H1 (cell line): ENCODE measurements at regions not wholly inside any gene's neighbourhood (a gene's known extent, or its start where the extent isn't known, plus 50 kb on each side); places are given as distances from the start of the nearest gene placed in this dataset.

Experiments
- ATF2 ChIP-seq: IDR thresholded peaks from 2 replicates; pipeline ENCODE4 v1.6.1; 2012; ENCODE audit warnings: low read length, inconsistent platforms
- CBX5 ChIP-seq: fragments of 300-800, 300-1000 bp; sonication (generic); IDR thresholded peaks from 2 replicates; pipeline ENCODE4 v1.7.1; 2016; ENCODE audit warnings: antibody characterized with exemption, low read length, low read depth
- CTCF ChIP-seq, 3 experiments: IDR thresholded peaks; 1 replicate in 2 of 3; 2 replicates in 1 of 3; pipeline versions ENCODE4 v1.5.1 to v1.6.1; 2011; ENCODE audit warnings: low read length in 3 of 3, mild to moderate bottlenecking in 3 of 3, inconsistent platforms in 2 of 3, low read depth in 1 of 3, moderate library complexity in 1 of 3; ENCODE audit not compliant: insufficient read depth in 1 of 3; ENCODE audit errors: control extremely low read depth in 1 of 3
- GABPA ChIP-seq: IDR thresholded peaks from 2 replicates; pipeline ENCODE4 v1.6.1; 2011; ENCODE audit warnings: mild to moderate bottlenecking, low read length, moderate library complexity, borderline replicate concordance; ENCODE audit not compliant: insufficient read depth
- KDM1A ChIP-seq: fragments of 200-600, 300-600 bp; sonication (generic); IDR thresholded peaks from 2 replicates; pipeline ENCODE4 v1.7.1; 2016; ENCODE audit warnings: mild to moderate bottlenecking, low read length, borderline replicate concordance

GRCh38 chr20:24769878-24770627 is 179.0 kb upstream of the CST7 start (continued):
- TF ChIP-seq CTCF (IDR thresholded peaks at IDR 0.05; ENCODE audit: control extremely low read depth in 1 of 3, insufficient read depth in 1 of 3, low read depth in 1 of 3, low read length in 3 of 3) (no peak), ATF2 (no peak), CBX5 (no peak), KDM1A (no peak), GABPA (no peak)
- TF ChIP-seq, all 59 proteins: peak for 0
